Stimulated activated CD8-positive, alpha-beta memory T cell treated with anti-CD3 and anti-CD28 coated beads, Interleukin-7, amount 100 ng/mL, for 24 hours (primary cell): ENCODE measurements at regions not wholly inside any gene's neighbourhood (a gene's known extent, or its start where the extent isn't known, plus 50 kb on each side); places are given as distances from the start of the nearest gene placed in this dataset.

Experiments
- DNase-seq: peaks from one replicate; pipeline ENCODE4 v3.0.0-alpha.2; 2020; ENCODE audit warnings: low read depth

- DNase-seq = peak; percentile 3
These were observed 100.1 kb upstream of the RGS17 start for GRCh38 chr6:153231048-153231646.

GRCh38 chr6:153218184-153218792 lies 87.2 kb upstream of the RGS17 start:
- DNase-seq = no peak

- no peak for DNase-seq
These were observed 85.7 kb upstream of the RGS17 start for GRCh38 chr6:153216789-153217188.

- no peak for DNase-seq
These were observed 84.2 kb upstream of the RGS17 start for GRCh38 chr6:153215242-153215641.

- no peak for DNase-seq
These were observed 83.4 kb upstream of the RGS17 start for GRCh38 chr6:153214436-153214835.

DNA sequence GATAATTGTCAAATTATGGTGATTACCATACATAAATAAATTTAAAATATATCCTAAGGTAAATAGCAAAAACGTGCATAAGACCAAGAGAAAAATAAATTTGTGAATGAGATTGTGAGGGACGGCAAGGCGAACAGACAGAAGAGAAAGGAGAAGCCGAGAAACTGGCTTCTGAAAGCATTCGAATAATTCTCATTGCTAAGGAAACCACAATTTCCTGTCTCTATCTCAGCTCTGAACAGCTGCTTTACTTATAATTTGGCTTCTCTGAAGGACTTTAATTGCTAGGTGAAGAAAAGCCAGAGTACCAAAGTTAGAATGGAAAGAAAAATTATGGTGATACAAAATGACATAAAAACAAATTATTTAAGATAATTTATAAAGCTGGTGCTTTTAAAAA lies 79.0 kb upstream of the RGS17 start:
- DNase-seq = no peak

DNA sequence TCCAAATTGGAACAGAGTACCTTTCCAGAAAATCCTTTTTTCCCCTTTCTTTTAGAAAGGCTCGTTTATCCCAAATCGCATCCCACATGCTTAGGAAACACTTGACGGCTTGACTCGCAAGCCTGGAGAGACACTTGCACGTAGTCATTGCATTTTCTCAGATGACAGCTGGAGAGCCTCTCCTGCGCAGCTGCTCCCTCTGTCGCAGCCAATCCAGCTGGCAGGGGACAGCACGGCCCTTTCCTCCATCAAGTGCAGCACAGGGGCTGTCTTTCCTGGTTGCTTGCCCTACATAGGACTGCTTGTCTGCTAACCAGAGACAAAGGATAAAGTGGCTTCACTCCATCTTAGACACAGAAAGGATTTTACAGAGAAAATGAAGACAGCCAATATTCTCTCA lies 77.6 kb upstream of the RGS17 start:
- DNase-seq = no peak

- DNase-seq = no peak
These were observed 76.5 kb upstream of the RGS17 start for GRCh38 chr6:153207617-153208016.

DNA sequence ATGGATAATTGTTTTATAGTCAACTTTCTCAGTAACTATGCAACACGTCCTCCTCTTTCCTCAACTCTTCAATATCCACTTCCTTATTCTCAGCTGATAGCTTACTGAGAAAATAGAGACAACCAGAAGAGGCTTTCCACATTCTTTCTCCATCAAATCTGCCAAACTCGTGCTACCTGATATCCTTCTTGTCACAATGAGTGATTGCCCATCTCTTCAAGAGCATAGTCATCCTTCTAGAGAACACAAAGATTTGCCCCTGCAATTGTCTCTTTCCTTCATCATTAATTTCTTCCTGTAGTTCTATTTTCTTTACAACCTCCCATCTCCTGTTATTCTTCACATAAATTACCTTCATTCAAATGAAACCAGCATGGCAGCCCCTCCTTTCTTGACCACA lies 75.9 kb upstream of the RGS17 start:
- DNase-seq = no peak

GRCh38 chr6:153192943-153193885 lies 62.1 kb upstream of the RGS17 start:
- DNase-seq = no peak

DNA sequence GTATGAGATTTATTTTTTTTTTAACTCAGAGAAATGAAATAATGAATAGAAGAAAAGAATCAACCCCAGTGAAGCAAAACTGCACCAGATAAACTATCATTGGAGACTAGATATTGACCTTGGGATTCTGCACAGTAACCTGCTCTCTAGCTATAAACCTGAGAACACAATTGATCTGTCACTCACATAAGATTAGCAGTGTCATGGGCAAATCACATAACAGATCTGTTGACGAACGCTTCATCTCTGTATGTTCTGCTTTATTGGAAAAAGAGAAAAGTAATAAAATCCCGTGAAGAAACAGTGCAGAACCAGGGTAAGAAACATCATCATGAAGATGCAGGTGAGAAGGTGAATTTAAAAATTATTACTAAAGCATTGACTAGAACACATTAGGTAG lies 52.8 kb upstream of the RGS17 start:
- no peak for DNase-seq
